ENCODE measurements at regions not wholly inside any gene's neighbourhood (a gene's known extent, or its start where the extent isn't known, plus 50 kb on each side); places are given as distances from the start of the nearest gene placed in this dataset.
A peak's percentile ranks its signal among the peaks of the same experiment; 100 is the strongest.

- Histone ChIP-seq H3K9me3 (ENCODE audit: control insufficient read depth, low read length) (peaks cover 3% of the 10 kb centered on the region), H3K4me1 (ENCODE audit: control insufficient read depth in 1 of 2, insufficient read depth in 2 of 2, low read length in 2 of 2) (no peaks in the 10 kb centered on the region), H3K36me3 (ENCODE audit: control insufficient read depth in 1 of 2, insufficient read depth in 2 of 2, low read length in 1 of 2) (no peaks in the 10 kb centered on the region), H3K27me3 (ENCODE audit: control insufficient read depth in 1 of 2, insufficient read depth in 2 of 2, low read length in 1 of 2) (no peaks in the 10 kb centered on the region), H3K27ac (ENCODE audit: low read depth in 1 of 2, low read length in 2 of 2) (no peak overlapping the region), H3K4me3 (ENCODE audit: low read length in 2 of 2) (no peak overlapping the region)
- 73 to 79% methylated on average over 8 of the region's 8 CpGs for WGBS, 2 donors
- intact Hi-C loops (cut with DNase I), result no loop called here
- no peak for DNase-seq
- no peak for ATAC-seq (ENCODE audit: low FRiP score)
These were observed 61.7 kb upstream of the XYLT1 start for GRCh38 chr16:17532338-17532995.

GRCh38 chr16:17529982-17530760 is 59.4 kb upstream of the XYLT1 start:
- Histone ChIP-seq H3K9me3 (ENCODE audit: control insufficient read depth, low read length) (peaks cover 3% of the 10 kb centered on the region), H3K27me3 (ENCODE audit: control insufficient read depth in 1 of 2, insufficient read depth in 2 of 2, low read length in 1 of 2) (no peaks in the 10 kb centered on the region), H3K36me3 (ENCODE audit: control insufficient read depth in 1 of 2, insufficient read depth in 2 of 2, low read length in 1 of 2) (no peaks in the 10 kb centered on the region), H3K4me1 (ENCODE audit: control insufficient read depth in 1 of 2, insufficient read depth in 2 of 2, low read length in 2 of 2) (no peaks in the 10 kb centered on the region), H3K4me3 (ENCODE audit: low read length in 2 of 2) (no peak overlapping the region), H3K27ac (ENCODE audit: low read depth in 1 of 2, low read length in 2 of 2) (no peak overlapping the region)
- WGBS, 2 donors, result 79 to 83% methylated on average over 6 of the region's 6 CpGs
- no peak for ATAC-seq (ENCODE audit: low FRiP score)
- no peak for DNase-seq
- intact Hi-C loops (cut with DNase I), result no loop called here

GRCh38 chr16:17526956-17527937 is 56.5 kb upstream of the XYLT1 start:
- H3K4me1 ChIP-seq (ENCODE audit: control insufficient read depth in 1 of 2, insufficient read depth in 2 of 2, low read length in 2 of 2), result no peaks in the 10 kb centered on the region
- no peak for ATAC-seq (ENCODE audit: low FRiP score)
- H3K27ac ChIP-seq (ENCODE audit: low read depth in 1 of 2, low read length in 2 of 2), result no peak overlapping the region
- peaks cover 3% of the 10 kb centered on the region for H3K9me3 ChIP-seq (ENCODE audit: control insufficient read depth, low read length)
- no peak overlapping the region for H3K4me3 ChIP-seq (ENCODE audit: low read length in 2 of 2)
- intact Hi-C loops (cut with DNase I), result no loop called here
- H3K36me3 ChIP-seq (ENCODE audit: control insufficient read depth in 1 of 2, insufficient read depth in 2 of 2, low read length in 1 of 2), result no peaks in the 10 kb centered on the region
- 87 to 93% methylated on average over 4 of the region's 4 CpGs for WGBS, 2 donors
- DNase-seq, result no peak
- no peaks in the 10 kb centered on the region for H3K27me3 ChIP-seq (ENCODE audit: control insufficient read depth in 1 of 2, insufficient read depth in 2 of 2, low read length in 1 of 2)

- no peaks in the 10 kb centered on the region for H3K27me3 ChIP-seq (ENCODE audit: control insufficient read depth in 1 of 2, insufficient read depth in 2 of 2, low read length in 1 of 2)
- ATAC-seq (ENCODE audit: low FRiP score), result no peak
- no peak overlapping the region for H3K4me3 ChIP-seq (ENCODE audit: low read length in 2 of 2)
- H3K4me1 ChIP-seq (ENCODE audit: control insufficient read depth in 1 of 2, insufficient read depth in 2 of 2, low read length in 2 of 2), result no peaks in the 10 kb centered on the region
- WGBS, 2 donors, result 34 to 51% methylated on average over 7 of the region's 7 CpGs
- no peaks in the 10 kb centered on the region for H3K9me3 ChIP-seq (ENCODE audit: control insufficient read depth, low read length)
- DNase-seq, result no peak
- H3K27ac ChIP-seq (ENCODE audit: low read depth in 1 of 2, low read length in 2 of 2), result no peak overlapping the region
- intact Hi-C loops (cut with DNase I), result no loop called here
- no peaks in the 10 kb centered on the region for H3K36me3 ChIP-seq (ENCODE audit: control insufficient read depth in 1 of 2, insufficient read depth in 2 of 2, low read length in 1 of 2)
These were observed 53.9 kb upstream of the XYLT1 start for GRCh38 chr16:17524656-17525055.

GRCh38 chr16:17520561-17520960 is 49.8 kb upstream of the XYLT1 start:
- 37 to 39% methylated on average over 3 of the region's 3 CpGs for WGBS, 2 donors
- intact Hi-C loops (cut with DNase I), result no loop called here
- Histone ChIP-seq H3K4me1 (ENCODE audit: control insufficient read depth in 1 of 2, insufficient read depth in 2 of 2, low read length in 2 of 2) (no peaks in the 10 kb centered on the region), H3K9me3 (ENCODE audit: control insufficient read depth, low read length) (no peaks in the 10 kb centered on the region), H3K36me3 (ENCODE audit: control insufficient read depth in 1 of 2, insufficient read depth in 2 of 2, low read length in 1 of 2) (no peaks in the 10 kb centered on the region), H3K4me3 (ENCODE audit: low read length in 2 of 2) (no peak overlapping the region), H3K27me3 (ENCODE audit: control insufficient read depth in 1 of 2, insufficient read depth in 2 of 2, low read length in 1 of 2) (no peaks in the 10 kb centered on the region), H3K27ac (ENCODE audit: low read depth in 1 of 2, low read length in 2 of 2) (no peak overlapping the region)
- no peak for DNase-seq
- peak; percentile 33 for ATAC-seq (ENCODE audit: low FRiP score)
